Endothelial cell of umbilical vein (primary cell): ENCODE measurements at regions not wholly inside any gene's neighbourhood (a gene's known extent, or its start where the extent isn't known, plus 50 kb on each side); places are given as distances from the start of the nearest gene placed in this dataset.

Source experiments
- BruUV-seq: library from RNA; stranded (reverse); fragments of 400-500 nt; replicated peaks from 2 replicates; lab custom pipeline; 2021; lab: Mats Ljungman, UMichigan
- CTCF ChIA-PET: fragments of 300-600, 350-600 bp; sonication (Branson Sonifier 250); formaldehyde crosslinking; loops from one replicate; lab custom pipeline; 2021; ENCODE audit warnings: antibody characterized with exemption, inconsistent platforms; lab: Charles Lee
- POLR2A ChIA-PET: fragments of 300-600, 350-600 bp; sonication (Branson Sonifier 250); formaldehyde crosslinking; loops from one replicate; lab custom pipeline; 2021; ENCODE audit warnings: antibody characterized with exemption, inconsistent platforms; lab: Charles Lee
- DNase-seq: peaks from one replicate; pipeline ENCODE4 v3.0.0-alpha.2; 2011; ENCODE audit warnings: low read depth, low spot score
- FAIRE-seq: peaks from 2 replicates; lab custom pipeline; 2011; peaks lifted over from hg19 to GRCh38; lab: Jason Lieb, UNC
- H2AFZ ChIP-seq: 2 replicates; pipeline ENCODE4 v1.6.0; 2012; ENCODE audit warnings: low read depth, low read length, control low read depth, inconsistent platforms
- H3K27ac ChIP-seq: 2 replicates; pipeline ENCODE4 v1.5.1; 2011; ENCODE audit warnings: low read depth, mild to moderate bottlenecking, control low read depth, low read length, moderate library complexity; ENCODE audit not compliant: insufficient read depth
- H3K27me3 ChIP-seq, 2 experiments: 2 replicates each; pipeline versions ENCODE4 v1.6.0 to v1.6.1; 2011; ENCODE audit warnings: low read length in 2 of 2, mixed read lengths in 1 of 2; ENCODE audit not compliant: control insufficient read depth in 2 of 2, insufficient read depth in 2 of 2
- H3K36me3 ChIP-seq, 2 experiments: 2 replicates in 1 of 2; 3 replicates in 1 of 2; pipeline ENCODE4 v1.5.1; 2011; ENCODE audit warnings: low read length in 2 of 2, mild to moderate bottlenecking in 1 of 2, moderate library complexity in 1 of 2; ENCODE audit not compliant: control insufficient read depth in 2 of 2, insufficient read depth in 2 of 2; ENCODE audit errors: extremely low read depth in 1 of 2
- H3K4me1 ChIP-seq: 3 replicates; pipeline ENCODE4 v1.5.1; 2011; ENCODE audit warnings: mild to moderate bottlenecking, low read length; ENCODE audit not compliant: control insufficient read depth, insufficient read depth; ENCODE audit errors: extremely low read depth
- H3K4me2 ChIP-seq: 2 replicates; pipeline ENCODE4 v1.6.1; 2011; ENCODE audit warnings: low read length, control low read depth, mixed read lengths; ENCODE audit not compliant: insufficient read depth
- H3K4me3 ChIP-seq, 3 experiments: fragments of 200-600 bp in 1 of 3; sonication (generic), shearing (Covaris generic) in 1 of 3; replicated peaks in 1 of 3; 2 replicates each; pipeline ENCODE4 v1.5.1; 2011 to 2016; ENCODE audit warnings: control low read depth in 3 of 3, low read length in 3 of 3, mild to moderate bottlenecking in 2 of 3, inconsistent platforms in 1 of 3, low read depth in 1 of 3, moderate library complexity in 1 of 3; ENCODE audit not compliant: insufficient read depth in 1 of 3
- H3K79me2 ChIP-seq: 2 replicates; pipeline ENCODE4 v1.6.0; 2012; ENCODE audit warnings: low read length, inconsistent platforms; ENCODE audit not compliant: control insufficient read depth, insufficient read depth
- H3K9ac ChIP-seq: replicated peaks from 2 replicates; pipeline ENCODE3; 2011; ENCODE audit warnings: low read length, control low read depth; ENCODE audit not compliant: insufficient read depth; ENCODE audit errors: extremely low read depth
- H3K9me1 ChIP-seq: replicated peaks from 3 replicates; pipeline ENCODE4 v1.6.0; 2011; ENCODE audit warnings: mild to moderate bottlenecking, low read length; ENCODE audit not compliant: control insufficient read depth, insufficient read depth; ENCODE audit errors: extremely low read depth
- H3K9me3 ChIP-seq: replicated peaks from 2 replicates; pipeline ENCODE4 v1.5.1; 2012; ENCODE audit warnings: low read length, inconsistent platforms; ENCODE audit not compliant: control insufficient read depth, insufficient read depth
- H4K20me1 ChIP-seq: replicated peaks from 2 replicates; pipeline ENCODE3; 2011; ENCODE audit warnings: mild to moderate bottlenecking, low read length; ENCODE audit not compliant: control insufficient read depth, insufficient read depth; ENCODE audit errors: extremely low read depth
- EZH2 ChIP-seq: IDR thresholded peaks from 2 replicates; pipeline ENCODE4 v1.6.1; 2012; ENCODE audit warnings: borderline replicate concordance, low read depth, mild to moderate bottlenecking, moderate library complexity, low read length, inconsistent platforms; ENCODE audit not compliant: severe bottlenecking
- FOS ChIP-seq: IDR thresholded peaks from 2 replicates; pipeline ENCODE4 v1.6.1; 2011; ENCODE audit warnings: mild to moderate bottlenecking, low read length, moderate library complexity, borderline replicate concordance; ENCODE audit not compliant: insufficient read depth
- GATA2 ChIP-seq: IDR thresholded peaks from 2 replicates; pipeline ENCODE4 v1.7.0; 2011; ENCODE audit warnings: low read depth, mild to moderate bottlenecking, moderate library complexity, mixed read lengths, low read length; ENCODE audit not compliant: insufficient read length, insufficient read depth
- JUN ChIP-seq: IDR thresholded peaks from 2 replicates; pipeline ENCODE4 v1.6.1; 2011; ENCODE audit warnings: borderline replicate concordance, low read depth; ENCODE audit not compliant: insufficient read length, insufficient read depth
- MYC ChIP-seq: IDR thresholded peaks from one replicate; pipeline ENCODE4 v1.6.1; 2011; ENCODE audit warnings: mild to moderate bottlenecking, low read depth, low read length
- POLR2A ChIP-seq: IDR thresholded peaks from 2 replicates; pipeline ENCODE4 v1.6.1; 2012; ENCODE audit warnings: low read depth, mild to moderate bottlenecking, control low read depth, low read length
- POLR2AphosphoS5 ChIP-seq: IDR thresholded peaks from 2 replicates; pipeline ENCODE4 v1.6.1; 2012; ENCODE audit warnings: low read depth, mild to moderate bottlenecking, control low read depth, low read length, moderate library complexity; ENCODE audit not compliant: insufficient read depth
- dilution Hi-C: fragments of 300-500 bp; cut with MboI; formaldehyde crosslinking; loops from one replicate; pipeline ENCODE4 v1.15.0; 2019; ENCODE audit warnings: low sequenced_read_pairs; ENCODE audit not compliant: extremely low pct_ligation_motif_present
- intact Hi-C: fragments of 100-400 bp; cut with micrococcal nuclease; formaldehyde crosslinking; loops from one replicate; pipeline ENCODE4 v1.10.0; 2022
- TF ChIP-seq, protein P1 (sequence below): IDR thresholded peaks from 2 replicates; pipeline ENCODE4 v1.6.1; 2011; ENCODE audit not compliant: insufficient read depth, insufficient read length
- TF ChIP-seq, protein P2 (sequence below), 2 donors: IDR thresholded peaks; 1 replicate in 1 of 2; 2 replicates in 1 of 2; pipeline ENCODE4 v1.5.1; 2011; ENCODE audit warnings: low read length in 2 of 2, mild to moderate bottlenecking in 2 of 2, moderate library complexity in 2 of 2, control low read depth in 1 of 2, inconsistent platforms in 1 of 2, low read depth in 1 of 2; ENCODE audit not compliant: insufficient read depth in 1 of 2; ENCODE audit errors: extremely low read depth in 1 of 2

- intact Hi-C loops (no loop called here), dilution Hi-C loops (no loop called here)
- H3K4me2 ChIP-seq, result no peak overlapping the region
- FAIRE-seq, result no peak
- DNase-seq, result no peak
- H3K4me3 ChIP-seq, result no peak overlapping the region
- no peaks in the 10 kb centered on the region for H3K9me1 ChIP-seq
- H2AFZ ChIP-seq, result no peak overlapping the region
- no peaks in the 10 kb centered on the region for H4K20me1 ChIP-seq
- no peaks in the 10 kb centered on the region for H3K9me3 ChIP-seq
- ChIA-PET CTCF (no interaction called here), POLR2A (no interaction called here)
- TF ChIP-seq POLR2AphosphoS5 (no peak), MYC (no peak), JUN (no peak)
- TF ChIP-seq, protein P1, sequence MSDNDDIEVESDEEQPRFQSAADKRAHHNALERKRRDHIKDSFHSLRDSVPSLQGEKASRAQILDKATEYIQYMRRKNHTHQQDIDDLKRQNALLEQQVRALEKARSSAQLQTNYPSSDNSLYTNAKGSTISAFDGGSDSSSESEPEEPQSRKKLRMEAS, result no peak
- TF ChIP-seq, protein P2, sequence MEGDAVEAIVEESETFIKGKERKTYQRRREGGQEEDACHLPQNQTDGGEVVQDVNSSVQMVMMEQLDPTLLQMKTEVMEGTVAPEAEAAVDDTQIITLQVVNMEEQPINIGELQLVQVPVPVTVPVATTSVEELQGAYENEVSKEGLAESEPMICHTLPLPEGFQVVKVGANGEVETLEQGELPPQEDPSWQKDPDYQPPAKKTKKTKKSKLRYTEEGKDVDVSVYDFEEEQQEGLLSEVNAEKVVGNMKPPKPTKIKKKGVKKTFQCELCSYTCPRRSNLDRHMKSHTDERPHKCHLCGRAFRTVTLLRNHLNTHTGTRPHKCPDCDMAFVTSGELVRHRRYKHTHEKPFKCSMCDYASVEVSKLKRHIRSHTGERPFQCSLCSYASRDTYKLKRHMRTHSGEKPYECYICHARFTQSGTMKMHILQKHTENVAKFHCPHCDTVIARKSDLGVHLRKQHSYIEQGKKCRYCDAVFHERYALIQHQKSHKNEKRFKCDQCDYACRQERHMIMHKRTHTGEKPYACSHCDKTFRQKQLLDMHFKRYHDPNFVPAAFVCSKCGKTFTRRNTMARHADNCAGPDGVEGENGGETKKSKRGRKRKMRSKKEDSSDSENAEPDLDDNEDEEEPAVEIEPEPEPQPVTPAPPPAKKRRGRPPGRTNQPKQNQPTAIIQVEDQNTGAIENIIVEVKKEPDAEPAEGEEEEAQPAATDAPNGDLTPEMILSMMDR (IDR thresholded peaks at IDR 0.05; ENCODE audit: extremely low read depth in 1 of 2, insufficient read depth in 1 of 2, low read depth in 1 of 2, low read length in 2 of 2), result no peak
- H3K9ac ChIP-seq, result no peak overlapping the region
- H3K27ac ChIP-seq, result no peak overlapping the region
- H3K27me3 ChIP-seq, result peaks cover 2 to 5% of the 10 kb centered on the region in 2 experiments
- no peaks in the 10 kb centered on the region for H3K36me3 ChIP-seq
- H3K79me2 ChIP-seq, result no peaks in the 10 kb centered on the region
- BruUV-seq, result no TSS peak
- H3K4me1 ChIP-seq, result no peaks in the 10 kb centered on the region
Observed at GRCh38 chr5:136793300-136793699, 428.0 kb upstream of the TRPC7 start.

DNA sequence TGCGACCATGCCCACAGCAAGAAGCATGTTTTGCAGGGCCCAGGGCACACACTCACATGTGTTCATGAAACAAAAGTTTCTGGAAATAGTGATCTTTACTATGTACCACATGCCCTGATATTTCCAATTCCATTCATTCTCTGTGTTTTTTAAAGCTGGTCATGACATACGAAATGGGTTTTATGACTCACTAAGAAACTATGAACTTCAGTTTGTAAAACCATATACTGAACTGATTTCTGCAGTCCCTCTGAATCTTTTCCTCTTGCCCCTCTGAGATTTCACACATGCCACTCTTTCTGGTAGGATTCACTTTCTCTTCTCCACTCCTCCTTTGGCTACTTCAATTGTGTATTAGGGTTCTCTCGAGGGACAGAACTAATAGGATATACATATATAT is 416.1 kb upstream of the TRPC7 start:
- Histone ChIP-seq H3K27ac (no peak overlapping the region), H3K4me2 (no peak overlapping the region), H4K20me1 (no peaks in the 10 kb centered on the region), H3K9me1 (no peaks in the 10 kb centered on the region), H3K27me3 (peaks cover 7 to 21% of the 10 kb centered on the region in 2 experiments), H3K9me3 (no peaks in the 10 kb centered on the region), H3K4me1 (no peaks in the 10 kb centered on the region), H3K4me3 (no peak overlapping the region), H3K9ac (no peak overlapping the region), H2AFZ (no peak overlapping the region), H3K36me3 (no peaks in the 10 kb centered on the region), H3K79me2 (no peaks in the 10 kb centered on the region)
- ChIA-PET POLR2A (no interaction called here), CTCF (interaction anchor here (1.2 kb wide), 1 partner anchor 532 kb away, joined by 4 read pairs; no protein-coding TSS in a partner anchor)
- intact Hi-C loops (no loop called here), dilution Hi-C loops (no loop called here)
- DNase-seq, result no peak
- BruUV-seq, result no TSS peak
- no peak for FAIRE-seq
- TF ChIP-seq POLR2AphosphoS5 (no peak), GATA2 (no peak), FOS (no peak), EZH2 (no peak), JUN (no peak), MYC (no peak), POLR2A (no peak)
- TF ChIP-seq, protein P1, result no peak
- TF ChIP-seq, protein P2 (IDR thresholded peaks at IDR 0.05; ENCODE audit: extremely low read depth in 1 of 2, insufficient read depth in 1 of 2, low read depth in 1 of 2, low read length in 2 of 2), result no peak
